SH-SY5Y (cell line): ENCODE measurements at regions not wholly inside any gene's neighbourhood (a gene's known extent, or its start where the extent isn't known, plus 50 kb on each side); places are given as distances from the start of the nearest gene placed in this dataset.

Experiments
- GATA2 ChIP-seq: IDR thresholded peaks from 2 replicates; pipeline ENCODE4 v1.6.1; 2011; ENCODE audit warnings: mild to moderate bottlenecking, low read depth, low read length
- GATA3 ChIP-seq: IDR thresholded peaks from 2 replicates; pipeline ENCODE4 v1.6.1; 2011; ENCODE audit warnings: low read depth, mild to moderate bottlenecking, low read length, moderate library complexity

- TF ChIP-seq GATA3 (no peak), GATA2 (no peak)
Observed at GRCh38 chr12:9335867-9336266, 127.7 kb upstream of the PZP start.
